Neural cell (in vitro differentiated cells): ENCODE measurements at regions not wholly inside any gene's neighbourhood (a gene's known extent, or its start where the extent isn't known, plus 50 kb on each side); places are given as distances from the start of the nearest gene placed in this dataset.

ENCODE experiments used
- CTCF ChIP-seq: fragments of 450-650 bp; IDR thresholded peaks from 2 replicates; pipeline ENCODE4 v1.5.1; 2014; ENCODE audit warnings: antibody characterized with exemption, mild to moderate bottlenecking, moderate library complexity; ENCODE audit not compliant: poor library complexity, severe bottlenecking
- EZH2 ChIP-seq: fragments of 200-600, 300-800 bp; shearing (Covaris generic), sonication (generic); IDR thresholded peaks from 2 replicates; pipeline ENCODE4 v1.6.1; 2014; ENCODE audit warnings: antibody characterized with exemption, low read length, borderline replicate concordance, mild to moderate bottlenecking; ENCODE audit not compliant: insufficient read depth, poor library complexity, severe bottlenecking
- MXI1 ChIP-seq: fragments of 450-650 bp; conservative IDR thresholded peaks from 2 replicates; pipeline ENCODE4 v1.6.1; 2014; ENCODE audit warnings: antibody characterized with exemption, mild to moderate bottlenecking; ENCODE audit not compliant: poor library complexity, severe bottlenecking
- POLR2AphosphoS5 ChIP-seq: IDR thresholded peaks from 2 replicates; pipeline ENCODE4 v1.6.1; 2012
- RAD21 ChIP-seq: fragments of 450-650 bp; conservative IDR thresholded peaks from 2 replicates; pipeline ENCODE4 v1.6.1; 2014; ENCODE audit warnings: antibody characterized with exemption, mild to moderate bottlenecking, moderate library complexity
- SMC3 ChIP-seq: fragments of 450-650 bp; conservative IDR thresholded peaks from 2 replicates; pipeline ENCODE4 v1.6.1; 2014; ENCODE audit warnings: antibody characterized with exemption, mild to moderate bottlenecking, moderate library complexity; ENCODE audit not compliant: poor library complexity
- TAF1 ChIP-seq: IDR thresholded peaks from 2 replicates; pipeline ENCODE4 v1.6.1; 2012; ENCODE audit warnings: low read depth

GRCh38 chr9:107163370-107163769 lies 119.7 kb upstream of the RAD23B start:
- TF ChIP-seq CTCF = no peak
- no peak for TF ChIP-seq MXI1
- TF ChIP-seq POLR2AphosphoS5 = no peak
- TF ChIP-seq EZH2 = no peak
- TF ChIP-seq TAF1 = no peak
- no peak for TF ChIP-seq RAD21
- no peak for TF ChIP-seq SMC3
